GM19240 (cell line): ENCODE measurements at regions not wholly inside any gene's neighbourhood (a gene's known extent, or its start where the extent isn't known, plus 50 kb on each side); places are given as distances from the start of the nearest gene placed in this dataset.

Experiments
- DNase-seq: peaks from one replicate; pipeline ENCODE4 v3.0.0; 2011; ENCODE audit warnings: low spot score; ENCODE audit not compliant: insufficient read length

DNA sequence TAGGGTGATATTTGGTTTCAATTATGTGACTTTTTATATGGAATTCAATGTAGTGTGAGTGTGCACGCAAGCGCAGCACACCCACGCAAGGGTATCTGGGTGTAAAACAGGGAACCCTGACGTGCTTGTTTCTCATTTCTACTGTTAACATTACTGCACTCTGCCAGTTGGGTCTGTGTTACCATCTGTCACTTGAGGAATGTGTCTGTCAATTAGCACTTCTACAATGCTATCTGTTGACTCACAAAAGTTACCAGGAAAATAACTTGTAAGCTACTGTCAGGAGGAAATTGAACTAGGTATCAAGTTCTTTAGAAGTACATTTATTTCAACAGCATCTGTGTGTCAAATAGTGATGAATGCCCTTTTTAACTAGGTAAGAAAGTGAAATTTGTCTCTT, 695.5 kb upstream of the LRFN5 start:
- no peak for DNase-seq

DNA sequence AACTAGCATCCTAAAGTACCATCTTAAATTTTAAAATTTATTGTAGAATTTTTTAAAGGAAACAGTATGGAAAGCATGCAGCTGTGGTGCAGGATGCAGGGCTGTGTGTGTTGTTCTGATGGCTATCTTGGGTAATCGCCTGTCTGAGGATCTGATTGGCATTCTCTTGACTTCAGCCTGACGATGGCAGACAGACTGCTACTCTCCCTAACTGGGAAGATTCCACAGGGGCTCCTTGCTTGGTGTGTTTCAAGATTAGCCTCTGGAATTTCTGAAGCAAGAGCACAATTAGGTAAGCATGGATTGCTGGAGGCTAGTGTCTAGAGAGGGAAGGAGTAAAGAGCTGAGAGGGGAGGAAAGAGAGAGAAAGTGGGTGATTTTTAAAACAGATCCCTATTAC, 696.8 kb upstream of the LRFN5 start:
- DNase-seq = no peak

DNA sequence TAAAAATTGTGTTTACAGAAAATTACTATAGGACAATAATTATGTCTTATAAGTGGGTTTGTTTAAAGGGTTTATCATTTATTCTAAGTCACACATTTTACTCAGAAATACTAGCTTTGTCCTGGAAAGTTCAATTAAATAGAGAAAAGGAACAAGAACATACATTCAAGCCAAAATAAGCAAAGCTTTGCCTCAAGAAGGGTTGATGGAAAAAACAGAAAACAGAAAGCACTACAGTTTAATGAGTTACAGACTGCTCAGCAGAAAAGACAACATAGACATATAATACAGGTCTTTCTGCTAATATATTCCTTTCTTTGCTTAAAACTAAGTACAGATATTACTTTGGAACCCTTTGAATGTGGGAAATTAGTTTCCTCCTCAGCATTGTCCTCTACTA, 703.0 kb upstream of the LRFN5 start:
- no peak for DNase-seq

DNA sequence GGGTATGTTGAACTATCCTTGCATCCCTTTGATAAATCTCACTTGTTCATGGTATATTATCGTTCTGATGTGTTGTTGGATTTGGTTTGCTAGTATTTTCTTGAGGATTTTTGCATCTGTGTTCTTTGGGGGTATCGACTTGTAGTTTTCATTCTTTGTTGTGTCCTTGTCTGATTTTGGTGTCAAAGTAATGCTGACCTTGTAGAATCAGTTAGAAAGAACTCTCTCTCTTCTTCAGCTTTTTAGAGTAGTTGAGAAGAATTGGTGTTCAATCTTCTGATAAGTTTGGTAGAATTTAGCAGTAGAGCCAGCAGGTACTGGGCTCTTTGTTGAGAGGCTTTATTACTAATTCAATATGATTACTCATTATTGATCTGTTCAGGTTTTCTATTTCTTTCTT, 707.2 kb upstream of the LRFN5 start:
- no peak for DNase-seq

DNA sequence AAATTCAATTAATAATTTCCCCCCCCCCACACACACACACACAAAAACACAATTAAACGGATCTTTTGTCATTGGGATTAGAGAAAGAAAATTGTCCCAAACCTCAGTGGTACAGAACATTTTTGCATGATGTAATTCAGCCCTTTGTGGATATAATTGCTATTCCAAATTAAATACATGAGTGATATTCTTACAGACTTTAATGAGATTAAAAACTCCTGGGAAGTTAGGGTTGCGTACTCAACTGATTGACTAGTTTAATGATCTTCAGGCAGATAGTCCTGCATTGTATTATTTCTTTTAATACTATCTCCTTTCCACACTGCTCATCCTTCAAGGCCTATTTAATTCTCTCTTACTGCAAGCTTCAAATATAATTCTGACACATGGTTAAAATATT, 711.8 kb upstream of the LRFN5 start:
- DNase-seq = no peak

DNA sequence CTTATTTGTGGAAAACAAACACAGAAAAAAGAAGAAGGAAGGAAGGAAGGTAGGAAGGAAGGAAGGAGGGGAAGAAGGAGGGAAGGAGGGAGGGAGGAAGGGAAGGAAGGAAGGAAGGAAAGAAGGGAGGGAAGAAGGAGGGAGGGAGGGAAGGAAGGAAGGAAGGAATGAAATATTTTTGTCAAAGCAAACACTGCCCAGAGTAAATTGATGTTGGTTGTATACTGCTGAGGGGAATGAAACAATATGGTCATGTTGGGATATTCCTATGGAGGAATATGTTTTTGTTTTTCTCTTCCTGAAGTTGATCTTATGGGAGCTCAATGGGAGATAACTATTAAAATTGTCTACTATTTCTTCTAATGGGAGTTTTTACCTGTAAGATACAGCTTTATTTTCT, 717.5 kb upstream of the LRFN5 start:
- no peak for DNase-seq

DNA sequence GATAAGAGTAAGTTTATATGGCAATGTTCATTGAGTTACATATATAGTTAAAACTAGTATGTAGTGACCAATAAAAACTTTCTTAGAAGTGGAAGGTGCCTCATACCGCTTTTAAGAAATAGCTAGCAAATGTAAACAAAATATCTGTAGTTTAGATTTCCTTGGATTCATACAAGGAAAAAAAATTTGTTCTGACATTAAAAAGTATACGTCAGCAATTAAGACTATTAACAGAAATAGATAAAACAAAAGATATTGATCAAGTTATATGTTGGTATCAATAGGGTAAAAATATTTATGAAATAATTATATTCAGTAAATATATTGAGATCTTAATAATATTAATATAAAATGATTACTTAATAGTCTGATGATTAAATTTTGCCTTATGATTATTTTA, 718.8 kb upstream of the LRFN5 start:
- DNase-seq = no peak

DNA sequence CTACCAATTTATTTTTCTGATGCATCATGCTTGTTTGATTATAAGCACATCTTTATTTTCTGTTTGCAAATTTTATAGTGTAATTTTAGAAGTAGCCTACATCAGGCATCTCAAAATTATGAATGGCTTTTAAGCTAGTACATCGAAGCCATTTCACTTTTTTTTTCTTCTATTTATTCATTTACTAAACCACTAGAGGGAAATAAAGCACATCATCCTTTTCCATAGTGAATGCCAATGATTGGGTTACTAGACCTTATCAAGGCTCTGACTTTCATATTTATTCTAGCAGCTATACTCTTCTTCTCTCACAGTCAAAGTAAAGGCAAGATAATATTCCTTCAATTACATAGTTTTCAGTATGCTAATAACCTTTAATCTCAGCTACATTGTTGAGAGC, 736.4 kb upstream of the LRFN5 start:
- no peak for DNase-seq

DNA sequence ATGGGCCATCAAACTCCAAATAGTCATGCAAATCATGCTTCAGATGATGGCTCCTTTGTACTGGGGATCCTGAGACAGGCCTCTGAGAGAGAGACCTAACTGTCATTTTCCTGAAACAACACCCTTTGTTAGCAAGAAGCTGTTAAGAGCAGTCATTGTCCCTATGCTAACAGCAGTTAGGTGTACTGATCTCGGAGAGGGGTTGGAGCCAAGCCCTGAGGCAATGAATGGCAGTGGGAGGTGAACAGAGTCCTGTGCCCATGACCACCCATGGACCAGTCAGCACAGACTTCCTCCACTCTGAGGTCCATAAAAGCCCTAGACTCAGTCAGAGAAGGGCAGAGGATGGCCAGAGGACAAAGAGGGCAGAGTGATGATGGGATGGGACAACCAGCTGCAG, 747.6 kb upstream of the LRFN5 start:
- DNase-seq = no peak

DNA sequence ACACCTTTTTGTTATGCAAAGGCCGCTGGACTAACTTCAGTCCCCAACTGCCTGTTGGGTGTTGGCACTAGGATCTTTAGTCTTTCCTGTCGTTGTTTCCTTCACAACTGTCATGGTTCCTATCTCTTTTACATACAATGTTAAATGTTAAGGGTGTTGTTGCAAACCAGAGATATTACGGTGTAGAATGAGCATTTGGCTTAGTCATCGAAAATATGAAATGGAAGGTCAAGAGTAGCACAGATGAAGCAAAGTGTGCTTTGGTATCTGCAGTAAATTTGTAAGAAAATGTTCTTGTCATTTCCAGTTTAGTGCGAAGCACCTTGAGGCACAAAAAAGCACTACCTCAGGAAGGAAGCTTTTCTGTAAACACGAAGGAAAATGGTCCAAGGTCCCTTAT, 751.3 kb upstream of the LRFN5 start:
- DNase-seq = no peak

DNA sequence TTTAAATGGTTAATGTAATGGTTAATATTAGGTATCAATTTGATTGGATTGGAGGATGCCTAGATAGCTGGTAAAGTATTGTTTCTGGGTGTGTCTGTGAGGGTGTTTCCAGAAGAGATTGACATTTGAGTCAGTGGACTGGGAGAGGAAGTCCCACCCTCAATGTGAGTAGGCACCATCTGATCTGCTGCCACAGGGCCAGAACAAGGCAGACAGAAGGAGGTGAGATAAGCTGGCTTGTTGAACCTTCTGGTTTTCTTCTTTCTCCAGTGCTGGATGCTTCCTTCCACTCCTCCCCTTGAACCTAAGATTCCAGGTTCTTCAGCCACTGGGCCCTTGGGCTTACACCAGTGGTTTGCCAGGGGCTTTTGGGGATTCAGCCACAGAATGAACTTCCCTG, 756.5 kb upstream of the LRFN5 start:
- no peak for DNase-seq

DNA sequence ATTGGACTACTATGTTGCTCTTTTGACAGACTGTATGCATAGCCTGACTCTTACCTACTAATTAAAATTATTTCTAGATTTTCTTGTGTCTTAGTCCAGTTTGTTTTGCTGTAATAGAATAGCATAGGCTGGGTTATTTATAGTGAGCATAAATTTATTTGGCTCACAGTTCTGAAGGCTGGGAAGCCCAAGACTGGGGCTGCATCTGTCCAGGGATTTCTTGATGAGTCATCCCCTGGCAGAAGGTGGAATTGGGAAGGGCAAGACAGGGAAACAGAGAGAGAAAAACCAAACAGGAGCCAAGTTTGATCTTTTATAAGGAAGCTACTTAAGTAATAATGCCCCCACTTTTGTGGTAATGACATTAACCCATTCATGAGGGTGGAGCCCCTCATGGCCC, 759.2 kb upstream of the LRFN5 start:
- no peak for DNase-seq

DNA sequence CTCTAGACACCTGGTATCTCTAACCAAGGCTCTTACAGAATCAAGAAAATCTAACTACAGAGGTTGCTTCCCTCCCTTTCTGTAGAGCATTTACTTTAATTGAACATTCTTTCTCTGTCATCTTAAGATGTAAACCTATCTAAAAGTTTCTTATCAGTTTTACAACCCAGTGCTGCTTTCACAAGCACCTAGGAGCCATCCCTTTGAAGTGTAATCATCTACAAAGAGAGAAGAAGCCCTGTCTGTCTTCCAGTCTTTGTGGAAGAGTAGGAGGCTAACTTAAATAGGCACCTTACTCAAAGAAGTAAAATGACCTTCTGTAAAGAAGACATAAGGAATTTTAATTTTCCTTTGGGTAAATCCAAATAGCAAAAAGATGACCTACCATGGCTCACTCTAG, 763.9 kb upstream of the LRFN5 start:
- DNase-seq = no peak

DNA sequence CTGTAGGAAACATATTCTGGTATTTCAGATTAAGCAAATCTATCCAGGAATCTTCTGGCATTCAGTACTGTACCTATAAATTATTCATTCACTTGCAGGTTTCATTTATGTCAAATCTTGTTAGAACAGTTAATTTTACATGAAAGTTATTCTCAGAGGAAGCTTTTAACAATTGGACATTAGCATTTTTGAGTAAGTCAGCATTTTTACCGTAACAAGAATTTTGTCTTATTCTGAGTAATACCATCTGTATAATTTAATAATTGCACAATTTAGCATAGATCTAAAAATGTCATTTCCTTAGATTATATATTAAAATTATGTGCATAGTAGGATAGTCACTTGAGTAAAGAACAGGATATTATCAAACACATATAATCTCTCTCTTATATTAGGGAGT, 764.8 kb upstream of the LRFN5 start:
- DNase-seq = no peak

DNA sequence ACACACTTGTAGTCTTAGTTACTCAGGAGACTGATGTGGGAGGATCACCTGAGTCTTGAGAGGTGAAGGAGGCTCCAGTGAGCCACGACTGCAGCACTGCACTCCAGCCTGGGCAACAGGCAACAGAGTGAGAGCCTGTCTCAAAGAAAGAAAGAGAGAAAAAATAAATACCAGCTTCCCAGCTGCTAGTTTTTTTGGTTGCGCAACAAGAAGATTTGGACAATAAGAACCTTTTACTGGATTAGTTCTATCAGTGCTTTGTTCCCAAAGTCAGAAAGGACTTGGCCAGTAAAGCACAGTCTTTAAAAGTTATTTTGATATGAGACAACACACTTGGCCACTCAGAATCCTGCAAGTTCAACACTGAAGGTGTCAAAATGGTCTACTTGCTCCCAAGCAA, 768.1 kb upstream of the LRFN5 start:
- DNase-seq = no peak

DNA sequence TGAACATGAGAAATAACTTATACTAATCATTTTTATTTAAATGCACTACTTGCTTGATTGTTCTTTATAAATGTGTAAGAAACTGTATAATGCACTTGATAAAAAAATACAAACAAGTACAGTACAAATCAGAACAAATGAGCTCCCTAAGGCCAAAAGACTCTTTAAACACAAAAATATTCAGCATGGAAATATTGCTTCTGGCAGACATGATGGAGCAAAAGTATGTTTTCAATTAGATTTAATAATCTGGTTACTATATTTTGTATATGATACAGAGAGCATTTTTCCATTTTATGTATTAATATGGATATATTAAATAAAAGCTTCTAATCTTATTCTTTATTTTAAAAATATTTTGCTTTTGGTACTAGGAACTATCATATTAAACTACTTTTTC, 800.2 kb upstream of the LRFN5 start:
- DNase-seq = no peak

DNA sequence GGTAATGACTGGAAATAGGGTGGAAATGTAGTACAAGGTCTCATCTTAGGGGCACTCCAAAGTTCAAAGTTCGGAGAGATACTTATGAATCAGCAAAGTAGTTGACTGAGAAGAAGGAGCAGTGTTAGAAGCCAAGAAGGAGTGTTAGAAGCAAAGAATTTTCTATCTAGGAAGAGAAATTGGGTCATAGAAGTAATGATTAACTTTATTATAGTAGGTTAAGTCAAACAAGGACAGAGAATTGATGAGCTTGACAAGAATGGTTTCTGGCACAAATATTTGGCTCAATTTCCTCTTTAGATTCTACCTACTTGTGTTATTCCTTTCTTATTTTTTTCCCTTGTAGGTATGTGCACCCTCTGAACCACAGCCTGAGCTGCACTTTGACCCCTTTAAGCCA, 810.5 kb upstream of the LRFN5 start:
- DNase-seq = no peak

DNA sequence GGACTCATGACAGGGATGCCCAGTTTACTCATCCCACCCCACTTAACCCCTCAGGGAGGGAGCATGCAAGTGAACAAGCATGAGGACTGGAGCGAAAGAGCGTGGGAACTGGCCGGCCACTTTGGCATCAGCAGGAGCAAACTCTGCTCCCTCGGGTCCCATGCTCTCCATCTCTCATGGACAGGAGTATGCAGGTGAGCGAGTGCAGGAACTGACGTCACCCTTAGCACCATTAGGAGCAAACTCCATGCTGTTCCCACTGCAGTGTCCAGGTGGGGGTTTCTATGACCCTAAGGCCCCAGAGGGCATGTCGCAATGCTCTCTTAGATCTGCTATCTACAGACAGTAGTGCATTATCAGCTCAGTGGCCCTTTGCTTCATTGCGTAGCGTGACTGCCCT, 821.8 kb upstream of the LRFN5 start:
- no peak for DNase-seq

DNA sequence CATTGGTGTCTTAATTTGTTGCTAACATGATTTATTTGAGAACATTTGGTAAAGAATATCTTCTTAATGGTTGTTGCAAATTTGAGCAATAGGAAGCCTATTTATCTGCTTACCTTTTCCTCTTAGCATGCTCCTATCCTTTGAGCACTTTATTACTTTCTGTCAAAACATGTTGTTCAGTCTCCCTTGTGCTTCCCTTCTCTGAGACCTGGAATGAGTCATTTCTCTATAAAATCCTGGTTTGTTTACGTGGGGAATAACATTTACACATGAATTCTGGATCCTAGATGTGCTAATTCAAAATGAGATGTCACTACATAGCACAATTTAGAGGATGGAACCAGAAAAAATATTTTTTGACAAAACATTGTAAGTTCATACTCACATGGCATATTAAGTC, 844.0 kb upstream of the LRFN5 start:
- DNase-seq = no peak

DNA sequence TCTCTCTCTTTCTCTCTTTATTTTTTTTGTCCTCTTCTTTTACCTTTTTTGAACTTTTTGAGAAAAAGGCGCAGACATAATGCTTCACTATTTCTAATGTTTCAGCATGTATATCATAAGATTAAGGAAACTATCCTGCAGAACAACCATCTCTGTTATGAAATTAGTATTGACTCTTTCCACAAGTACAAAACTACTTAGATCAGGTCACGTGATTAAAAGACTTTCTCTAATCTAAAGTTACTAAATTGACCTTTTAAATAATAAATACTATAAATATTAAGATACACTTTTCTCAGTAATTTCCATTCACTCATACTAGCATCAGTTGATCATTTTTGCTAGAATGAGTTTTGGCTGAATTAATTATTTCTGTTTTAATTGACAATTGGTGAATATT, 844.5 kb upstream of the LRFN5 start:
- DNase-seq = no peak

DNA sequence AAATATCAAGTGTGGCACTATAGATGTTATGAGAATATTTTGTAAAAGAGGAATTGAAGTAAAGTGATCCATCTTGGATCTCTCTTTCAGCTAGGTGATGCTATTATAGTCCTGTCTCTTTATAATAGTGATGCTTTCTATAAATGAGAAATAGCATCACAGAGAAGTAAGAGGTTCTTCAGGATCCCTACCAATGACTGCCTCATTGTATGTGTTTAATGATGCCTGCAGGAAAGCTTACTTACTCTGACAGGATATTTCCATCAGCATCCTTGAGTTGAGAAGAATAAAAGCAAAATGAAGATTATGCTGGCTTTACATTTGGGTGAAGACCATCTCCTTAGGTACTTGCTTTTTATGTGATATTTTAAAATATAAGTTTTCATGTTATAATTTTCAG, 846.0 kb upstream of the LRFN5 start:
- no peak for DNase-seq

DNA sequence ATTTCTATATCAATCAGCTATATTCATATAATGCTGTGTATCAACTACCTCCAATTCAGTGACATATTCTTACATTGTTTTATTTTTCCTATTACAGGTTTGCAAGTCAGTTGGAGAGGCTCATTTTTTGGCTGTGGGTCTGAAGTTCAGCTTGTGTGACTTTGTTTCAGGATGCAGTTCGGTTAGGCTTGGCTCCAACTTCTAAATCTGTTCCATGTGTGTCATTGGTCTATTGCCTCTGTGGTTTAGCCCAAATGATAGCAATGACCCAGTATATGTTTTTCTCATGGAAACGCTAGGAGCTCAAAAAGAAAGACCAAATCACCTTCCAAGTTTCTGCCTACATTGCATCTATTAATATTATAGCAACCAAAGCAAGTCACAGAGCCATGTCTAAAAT, 848.6 kb upstream of the LRFN5 start:
- DNase-seq = no peak

DNA sequence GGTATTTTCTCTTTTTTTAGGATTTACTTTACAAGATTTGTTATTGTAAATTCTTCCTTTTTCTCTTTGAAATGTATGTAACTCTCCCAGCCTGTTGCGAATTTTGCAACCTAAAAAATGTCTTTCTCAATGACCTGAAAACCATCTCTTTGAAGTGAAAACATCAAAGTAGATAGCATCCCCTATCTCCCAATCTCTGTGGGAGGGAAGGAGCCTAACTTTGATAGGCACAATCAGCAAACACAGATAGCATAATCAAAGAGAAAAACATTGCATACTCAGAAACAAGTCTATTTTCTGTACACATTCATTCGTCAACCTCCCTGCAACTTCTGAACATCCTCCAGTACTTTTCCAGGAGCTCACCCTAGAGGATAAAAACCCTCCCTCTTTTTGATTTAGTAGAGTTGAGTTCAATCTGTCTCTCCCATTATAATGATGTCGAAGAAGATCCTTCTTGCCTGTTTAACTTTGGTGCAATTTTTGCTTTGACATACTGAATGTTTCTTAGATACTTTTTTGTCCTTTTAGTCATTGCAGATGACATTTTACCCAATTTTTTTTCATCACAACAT, 849.2 kb upstream of the LRFN5 start:
- DNase-seq = no peak

DNA sequence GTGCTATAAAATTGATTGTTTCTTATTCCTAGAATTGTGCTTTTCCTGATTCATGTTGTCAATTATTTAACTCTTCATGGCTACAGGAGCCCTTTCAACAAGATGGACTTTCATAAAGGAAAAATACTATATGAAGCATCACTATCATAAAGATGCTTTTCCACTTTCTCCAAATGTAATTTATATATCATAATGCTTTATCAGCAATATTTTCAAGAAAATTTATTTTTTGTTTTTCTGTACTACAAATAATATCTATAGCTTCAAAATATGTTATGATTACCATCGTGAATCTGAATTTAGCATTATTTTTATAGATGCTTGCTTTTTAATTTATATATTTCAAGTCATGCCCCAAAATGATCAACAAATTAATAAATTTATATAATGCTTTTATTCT, 873.5 kb upstream of the LRFN5 start:
- no peak for DNase-seq
